ENCODE measurements at regions not wholly inside any gene's neighbourhood (a gene's known extent, or its start where the extent isn't known, plus 50 kb on each side); places are given as distances from the start of the nearest gene placed in this dataset.

DNA sequence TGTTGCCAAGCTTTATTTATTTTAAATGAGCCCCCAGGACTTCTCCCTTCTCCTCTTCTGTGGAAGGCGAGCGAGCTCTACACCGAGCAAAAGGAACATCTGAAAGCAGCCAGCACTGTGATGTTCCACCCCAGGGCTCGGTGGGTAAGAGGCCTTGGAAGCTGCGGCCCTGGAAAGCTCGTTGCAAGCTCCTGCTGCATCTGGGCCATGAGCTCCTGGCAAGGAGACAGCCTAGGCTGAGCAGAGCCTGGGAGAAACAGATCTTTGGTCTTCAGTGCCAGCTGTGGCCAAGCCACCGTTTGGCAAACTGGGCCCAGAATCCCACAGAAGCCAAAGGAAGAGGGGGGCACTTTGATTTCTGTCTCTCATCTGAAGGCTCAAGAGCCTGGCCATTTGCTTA is 114.1 kb downstream of the ENGASE start:
- DNase-seq (ENCODE audit: low read depth, low spot score): no peak
- no peak overlapping the region for H3K4me3 ChIP-seq (ENCODE audit: low read length)

DNA sequence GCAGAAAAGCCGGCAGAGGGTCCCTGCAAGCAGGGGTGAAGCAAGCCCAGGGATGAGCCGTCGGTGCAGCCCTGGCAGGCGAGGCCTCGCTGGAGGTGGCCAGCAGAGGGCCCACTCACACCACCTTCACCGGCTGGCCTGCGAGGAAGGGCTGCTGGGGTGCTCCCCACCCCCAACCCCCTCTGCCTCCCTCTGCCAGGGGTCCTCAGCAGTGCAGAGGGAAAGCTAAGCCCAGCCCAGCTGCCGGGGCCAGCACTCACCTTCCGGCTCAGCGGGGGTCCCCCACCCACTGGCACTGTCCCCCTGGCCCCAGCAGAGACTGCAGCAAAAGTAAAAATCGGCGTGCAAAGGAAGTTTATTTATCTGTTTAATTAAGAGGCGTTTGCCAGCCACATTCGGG is 113.4 kb downstream of the ENGASE start:
- DNase-seq (ENCODE audit: low read depth, low spot score): no peak
- H3K4me3 ChIP-seq (ENCODE audit: low read length): no peak overlapping the region

GRCh38 chr17:79187186-79187585 is 112.6 kb downstream of the ENGASE start:
- DNase-seq (ENCODE audit: low read depth, low spot score): no peak
- H3K4me3 ChIP-seq (ENCODE audit: low read length): no peak overlapping the region

DNA sequence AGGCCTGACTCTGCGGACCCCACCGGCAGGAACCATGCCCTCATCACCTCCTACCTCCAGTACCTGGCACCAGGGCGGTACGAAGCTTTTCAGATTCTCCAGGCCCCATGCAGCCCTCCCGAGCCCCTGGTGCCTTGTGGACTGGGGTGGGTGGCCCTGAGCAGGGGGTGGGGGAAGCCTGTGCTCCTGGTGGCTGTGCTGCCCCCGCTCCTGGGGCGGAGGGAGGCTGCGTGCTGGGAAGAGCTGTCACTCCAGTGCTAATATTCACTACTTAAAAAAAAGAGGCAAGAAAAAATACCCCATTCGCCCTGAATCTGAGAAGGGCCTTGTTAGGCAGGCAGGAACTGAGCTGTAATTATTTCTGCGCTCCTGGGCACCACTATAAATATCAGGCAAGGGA is 111.8 kb downstream of the ENGASE start:
- H3K4me3 ChIP-seq (ENCODE audit: low read length): no peak overlapping the region
- DNase-seq (ENCODE audit: low read depth, low spot score): no peak

GRCh38 chr17:79185671-79186070 is 111.0 kb downstream of the ENGASE start:
- DNase-seq (ENCODE audit: low read depth, low spot score): no peak
- H3K4me3 ChIP-seq (ENCODE audit: low read length): no peak overlapping the region

GRCh38 chr17:79184219-79184618 is 109.6 kb downstream of the ENGASE start:
- no peak overlapping the region for H3K4me3 ChIP-seq (ENCODE audit: low read length)
- DNase-seq (ENCODE audit: low read depth, low spot score): no peak

DNA sequence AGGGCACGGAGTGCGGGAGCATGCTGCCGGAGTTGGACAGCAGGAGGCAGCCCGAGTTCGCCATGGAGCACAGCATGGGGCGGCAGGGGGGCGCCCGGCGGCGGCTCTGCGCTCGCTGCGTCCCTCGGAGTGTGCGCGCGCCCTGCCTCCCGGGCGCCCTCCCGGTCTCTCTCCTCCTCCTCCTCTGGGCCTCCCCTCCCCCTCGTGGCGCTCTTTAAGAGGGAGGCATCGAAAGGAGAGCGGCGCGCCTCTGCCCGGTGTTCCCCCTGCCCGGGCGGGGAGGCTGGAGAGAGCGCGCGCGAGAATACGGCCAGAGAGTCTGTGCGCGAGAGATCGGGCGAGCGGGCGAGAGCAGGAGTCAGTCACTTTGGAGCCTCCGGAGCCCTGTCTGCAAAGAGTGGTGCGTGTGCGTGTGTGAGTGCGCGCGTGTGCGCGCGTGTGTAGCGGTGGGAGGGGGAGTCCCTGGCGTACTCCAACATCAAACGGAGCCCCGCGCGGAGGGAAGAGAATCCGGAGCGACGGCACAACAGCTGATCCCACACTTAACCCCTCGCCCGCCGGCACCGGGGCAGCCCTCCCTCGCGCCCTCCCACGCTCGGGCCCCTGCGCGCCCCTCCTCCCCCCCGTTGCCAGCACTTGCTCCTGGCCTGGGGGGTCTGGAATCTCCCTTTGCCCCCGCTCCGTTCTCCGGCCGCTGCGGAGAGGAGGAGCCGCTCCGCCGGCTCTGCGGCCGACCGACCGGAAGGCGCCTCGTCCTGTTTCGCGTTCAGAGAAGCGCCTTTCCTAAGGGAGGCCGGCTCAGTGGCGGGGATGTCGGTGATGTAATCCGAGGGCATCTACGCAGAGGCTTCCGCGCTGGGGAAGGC is 108.9 kb downstream of the ENGASE start:
- H3K4me3 ChIP-seq (ENCODE audit: low read length): no peak overlapping the region
- no peak for DNase-seq (ENCODE audit: low read depth, low spot score)

DNA sequence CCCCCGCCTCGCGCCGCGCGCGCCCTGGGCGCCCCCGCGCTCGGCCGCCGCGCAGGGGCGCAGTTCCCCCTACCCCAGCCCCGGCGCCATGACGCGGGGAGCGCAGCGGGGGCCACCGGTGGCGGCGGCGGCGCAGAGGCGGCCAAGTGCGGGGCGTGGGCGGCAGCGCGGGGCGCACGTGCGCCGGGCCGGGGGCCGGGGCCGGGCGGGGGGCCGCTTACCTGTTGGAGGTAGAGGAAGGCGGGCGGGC is 108.3 kb downstream of the ENGASE start:
- H3K4me3 ChIP-seq (ENCODE audit: low read length): no peak overlapping the region
- no peak for DNase-seq (ENCODE audit: low read depth, low spot score)

GRCh38 chr17:79182176-79183042 is 107.8 kb downstream of the ENGASE start:
- no peak for DNase-seq (ENCODE audit: low read depth, low spot score)
- no peak overlapping the region for H3K4me3 ChIP-seq (ENCODE audit: low read length)

- DNase-seq (ENCODE audit: low read depth, low spot score): no peak
- no peak overlapping the region for H3K4me3 ChIP-seq (ENCODE audit: low read length)
Observed at GRCh38 chr17:79180358-79181005, 105.9 kb downstream of the ENGASE start.

DNA sequence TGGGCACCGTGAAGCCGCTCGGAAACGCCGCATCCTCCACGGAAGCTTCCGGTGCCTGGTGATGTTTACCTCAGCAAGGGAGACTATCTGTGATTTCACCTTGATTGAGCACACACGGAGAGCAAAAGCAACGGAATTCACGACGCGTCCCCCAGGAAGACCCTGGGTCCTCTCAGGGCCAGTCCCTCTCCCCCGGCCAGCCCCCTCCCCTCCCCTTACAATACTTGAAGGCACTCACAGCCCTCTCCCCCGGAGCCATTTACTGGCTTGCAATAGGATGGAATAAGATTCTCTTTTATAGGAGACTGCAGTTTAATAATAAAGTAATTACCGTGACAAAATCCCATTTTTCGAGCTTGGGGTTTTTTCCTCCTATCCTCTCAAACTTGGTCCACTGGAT is 104.7 kb downstream of the ENGASE start:
- no peak for DNase-seq (ENCODE audit: low read depth, low spot score)
- no peak overlapping the region for H3K4me3 ChIP-seq (ENCODE audit: low read length)

- no peak overlapping the region for H3K4me3 ChIP-seq (ENCODE audit: low read length)
Observed at GRCh38 chr17:79177877-79178276, 103.3 kb downstream of the ENGASE start.

GRCh38 chr17:79176792-79177601 is 102.4 kb downstream of the ENGASE start:
- no peak for DNase-seq (ENCODE audit: low read depth, low spot score)
- H3K4me3 ChIP-seq (ENCODE audit: low read length): no peak overlapping the region

More at GRCh38 chr17:79177877-79178276, 103.3 kb downstream of the ENGASE start:
- DNase-seq (ENCODE audit: low read depth, low spot score): no peak

GRCh38 chr17:79174905-79175856 is 100.6 kb downstream of the ENGASE start:
- H3K4me3 ChIP-seq (ENCODE audit: low read length): no peak overlapping the region
- no peak for DNase-seq (ENCODE audit: low read depth, low spot score)

DNA sequence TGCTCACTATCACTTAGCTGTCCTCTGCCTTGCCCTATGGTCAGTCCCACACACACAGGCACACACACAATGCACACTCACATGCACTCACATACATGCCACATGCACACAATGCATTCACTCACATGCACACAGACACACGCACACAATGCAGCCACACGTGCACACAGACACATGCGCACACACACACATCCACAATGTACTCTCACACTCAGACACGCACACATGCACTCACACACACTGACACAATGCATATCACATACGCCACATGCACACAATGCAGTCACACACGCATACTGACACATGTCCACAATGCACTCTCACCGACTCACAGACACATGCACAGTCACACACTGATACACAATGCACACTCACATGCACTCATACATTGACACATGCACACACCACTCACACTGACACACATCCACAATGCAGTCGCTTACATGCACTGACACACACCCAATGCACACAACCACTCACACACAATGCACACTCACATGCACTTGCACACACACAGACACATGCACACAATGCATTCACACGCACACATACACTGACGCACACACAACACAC is 99.7 kb downstream of the ENGASE start:
- DNase-seq (ENCODE audit: low read depth, low spot score): no peak
- no peak overlapping the region for H3K4me3 ChIP-seq (ENCODE audit: low read length)

DNA sequence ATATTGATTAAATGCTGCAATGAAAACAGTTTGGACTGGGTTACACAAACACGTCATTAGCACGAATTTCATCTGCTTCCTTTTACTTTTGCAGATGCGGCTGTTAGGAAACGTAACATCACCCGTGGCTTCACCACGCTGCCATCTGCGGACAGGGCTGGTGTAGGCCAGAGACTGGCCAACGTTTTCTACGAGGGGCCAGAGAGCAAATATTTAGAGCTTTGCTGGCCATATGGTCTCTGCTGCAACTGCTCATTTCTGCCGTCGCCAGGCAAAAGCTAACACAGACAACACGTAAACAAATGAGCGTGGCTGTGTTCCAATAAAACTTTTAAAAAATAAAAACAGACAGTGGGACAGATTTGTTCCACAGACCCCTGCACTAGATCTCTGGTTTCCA is 96.6 kb downstream of the ENGASE start:
- H3K4me3 ChIP-seq (ENCODE audit: low read length): no peak overlapping the region
- no peak for DNase-seq (ENCODE audit: low read depth, low spot score)

- DNase-seq (ENCODE audit: low read depth, low spot score): no peak
- no peak overlapping the region for H3K4me3 ChIP-seq (ENCODE audit: low read length)
Observed at GRCh38 chr17:79169861-79170260, 95.2 kb downstream of the ENGASE start.

GRCh38 chr17:79169366-79169765 is 94.7 kb downstream of the ENGASE start:
- H3K4me3 ChIP-seq (ENCODE audit: low read length): no peak overlapping the region
- DNase-seq (ENCODE audit: low read depth, low spot score): no peak

All from Jurkat, Clone E6-1 (cell line).